Dermis microvascular lymphatic vessel endothelial cell (primary cell): ENCODE measurements at regions not wholly inside any gene's neighbourhood (a gene's known extent, or its start where the extent isn't known, plus 50 kb on each side); places are given as distances from the start of the nearest gene placed in this dataset.
"Not testable (repeated sequence)": the region's sequence is repeated elsewhere in the genome, so short reads cannot be mapped to it uniquely, and the experiment has no call there.

Experiments
- DNase-seq, 2 donors: peaks; one replicate each; pipeline versions ENCODE4 v3.0.0 to v3.0.0-alpha.2; 2010; ENCODE audit warnings: low read depth in 2 of 2

- DNase-seq, result no peak
Observed at GRCh38 chr2:106292627-106293026, 98.5 kb upstream of the UXS1 start.

- DNase-seq, result no peak
Observed at GRCh38 chr2:106288873-106289272, 94.8 kb upstream of the UXS1 start.

- DNase-seq, result no peak
Observed at GRCh38 chr2:106285237-106285829, 91.2 kb upstream of the UXS1 start.

- no peak for DNase-seq
Observed at GRCh38 chr2:106284691-106285202, 90.6 kb upstream of the UXS1 start.

- DNase-seq, result no peak
Observed at GRCh38 chr2:106284255-106284654, 90.2 kb upstream of the UXS1 start.

GRCh38 chr2:106283228-106284152, 89.4 kb upstream of the UXS1 start:
- DNase-seq, result not testable (repeated sequence)

GRCh38 chr2:106282462-106283170, 88.5 kb upstream of the UXS1 start:
- DNase-seq, result no peak

- not testable (repeated sequence) for DNase-seq
Observed at GRCh38 chr2:106281907-106282430, 87.9 kb upstream of the UXS1 start.

- DNase-seq, result no peak
Observed at GRCh38 chr2:106280722-106281446, 86.8 kb upstream of the UXS1 start.

- no peak for DNase-seq
Observed at GRCh38 chr2:106280224-106280623, 86.1 kb upstream of the UXS1 start.

GRCh38 chr2:106278112-106278876, 84.2 kb upstream of the UXS1 start:
- no peak for DNase-seq

GRCh38 chr2:106277426-106277825, 83.3 kb upstream of the UXS1 start:
- no peak for DNase-seq

- DNase-seq, result no peak
Observed at GRCh38 chr2:106275971-106276370, 81.9 kb upstream of the UXS1 start.

GRCh38 chr2:106274668-106275067, 80.6 kb upstream of the UXS1 start:
- no peak for DNase-seq

- DNase-seq, result no peak
Observed at GRCh38 chr2:106272216-106272807, 78.2 kb upstream of the UXS1 start.

- DNase-seq, result no peak
Observed at GRCh38 chr2:106270471-106270891, 76.4 kb upstream of the UXS1 start.

GRCh38 chr2:106269591-106270291, 75.6 kb upstream of the UXS1 start:
- peak; percentile 7 to 24 for DNase-seq

- DNase-seq, result no peak
Observed at GRCh38 chr2:106267997-106268396, 73.9 kb upstream of the UXS1 start.

GRCh38 chr2:106261871-106262321, 67.8 kb upstream of the UXS1 start:
- DNase-seq, result no peak
